Fibroblast of skin of abdomen (primary cell): ENCODE measurements at regions not wholly inside any gene's neighbourhood (a gene's known extent, or its start where the extent isn't known, plus 50 kb on each side); places are given as distances from the start of the nearest gene placed in this dataset.

Source experiments
- DNase-seq: peaks from one replicate; pipeline ENCODE4 v3.0.0-alpha.2; 2013

DNA sequence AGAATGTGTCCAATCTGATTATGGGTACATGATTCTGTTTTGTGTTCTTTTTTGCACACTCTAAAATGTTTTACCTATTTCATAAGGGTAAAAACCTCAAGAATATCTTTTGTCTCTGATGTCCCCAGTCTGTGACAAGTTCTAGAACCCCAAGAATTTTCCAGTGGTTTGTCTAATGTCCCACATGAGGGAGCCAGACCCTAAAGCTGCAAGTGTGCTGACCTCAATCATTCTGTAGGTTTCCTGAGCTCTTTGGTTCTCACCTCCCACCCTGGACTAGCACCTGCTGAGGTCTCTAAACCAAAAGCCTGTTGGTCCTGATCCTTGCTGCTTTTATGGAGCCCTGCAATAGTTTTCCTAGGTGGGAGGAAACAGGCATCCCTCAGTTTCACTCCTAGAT, 149.8 kb upstream of the MPPED2 start:
- DNase-seq, result no peak

DNA sequence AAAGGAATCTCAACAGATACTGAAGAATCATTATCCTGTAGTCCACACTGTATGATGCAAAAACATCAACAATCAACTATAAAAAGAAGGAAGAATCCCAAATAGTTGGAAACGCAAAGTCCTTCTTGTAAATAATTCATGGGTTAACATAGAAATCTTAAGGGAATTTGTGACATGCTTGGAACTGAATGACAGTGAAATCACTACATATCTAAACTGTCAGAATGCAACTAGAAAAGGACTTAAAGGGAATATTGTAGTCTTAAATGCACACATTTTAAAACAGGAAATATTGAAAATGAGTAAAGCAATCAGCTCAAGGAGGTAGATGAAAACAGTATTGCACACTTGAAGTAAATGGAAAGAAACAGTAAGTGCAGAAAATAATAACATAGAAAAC, 147.6 kb upstream of the MPPED2 start:
- no peak for DNase-seq

DNA sequence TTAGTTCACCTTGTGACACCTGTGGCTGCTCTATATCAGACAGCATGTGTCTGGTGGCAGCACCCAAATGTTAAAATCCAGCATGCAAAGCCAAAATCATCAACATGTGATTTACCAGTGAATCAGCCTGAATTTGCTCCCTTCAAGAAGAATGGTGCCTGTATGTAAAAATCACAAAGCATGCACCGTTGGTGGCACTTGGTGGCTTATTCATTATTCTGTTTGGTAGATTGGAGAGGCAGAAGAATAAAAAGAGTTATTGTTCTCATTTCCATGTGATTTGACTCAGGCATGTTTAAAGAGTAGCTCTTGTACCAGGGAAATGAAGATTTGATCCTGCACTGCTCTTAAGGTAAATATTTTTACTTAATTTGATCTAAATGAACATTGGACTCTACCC, 143.9 kb upstream of the MPPED2 start:
- no peak for DNase-seq

DNA sequence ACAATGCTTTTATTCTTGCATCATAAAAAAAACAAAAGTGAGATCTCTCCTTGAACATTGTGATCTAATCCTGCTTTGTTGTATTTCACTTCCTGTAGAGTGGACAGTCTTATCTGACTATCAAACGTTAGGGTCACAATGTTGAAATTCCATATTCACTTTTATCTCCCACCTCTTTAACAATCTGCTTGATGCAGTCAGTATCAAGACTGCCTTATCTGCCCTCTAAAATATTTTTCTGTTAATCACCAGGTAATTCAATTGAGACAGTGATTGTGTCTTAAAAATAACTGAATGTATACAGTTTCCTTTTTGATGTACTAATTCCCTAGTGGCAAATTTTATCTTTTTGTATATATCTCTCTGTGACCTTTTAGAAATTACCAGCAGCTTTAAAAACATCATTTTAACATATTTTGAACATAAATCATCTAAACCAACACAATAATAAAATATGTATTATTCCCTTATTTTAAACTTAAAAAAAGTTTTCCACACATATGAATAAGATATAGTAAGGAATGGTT, 143.1 kb upstream of the MPPED2 start:
- DNase-seq, result no peak

DNA sequence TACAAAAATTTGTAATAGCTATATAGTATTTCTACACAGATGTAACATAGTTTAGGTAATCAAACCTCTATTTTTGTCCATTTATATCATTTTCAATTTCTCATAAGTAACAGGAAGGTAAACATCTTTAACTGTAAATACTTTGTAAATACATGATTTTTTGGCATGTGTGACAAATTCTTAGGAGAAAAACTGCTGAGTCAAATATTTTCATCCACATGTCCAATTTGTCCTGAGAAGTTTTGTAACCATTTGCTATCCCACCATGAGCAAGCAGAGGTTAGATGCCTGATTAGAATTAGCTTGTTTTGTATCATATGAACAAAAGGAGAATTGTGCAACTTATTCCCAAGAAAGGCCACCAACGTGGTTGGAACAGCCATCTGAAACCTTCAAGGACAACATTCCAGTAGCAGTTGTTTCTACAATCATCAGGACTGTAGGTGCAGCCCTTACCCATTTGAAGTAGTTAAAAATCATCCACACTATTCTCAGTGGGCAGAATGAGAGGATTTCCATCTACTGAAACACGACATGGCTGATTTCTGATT, 139.6 kb upstream of the MPPED2 start:
- DNase-seq, result no peak

DNA sequence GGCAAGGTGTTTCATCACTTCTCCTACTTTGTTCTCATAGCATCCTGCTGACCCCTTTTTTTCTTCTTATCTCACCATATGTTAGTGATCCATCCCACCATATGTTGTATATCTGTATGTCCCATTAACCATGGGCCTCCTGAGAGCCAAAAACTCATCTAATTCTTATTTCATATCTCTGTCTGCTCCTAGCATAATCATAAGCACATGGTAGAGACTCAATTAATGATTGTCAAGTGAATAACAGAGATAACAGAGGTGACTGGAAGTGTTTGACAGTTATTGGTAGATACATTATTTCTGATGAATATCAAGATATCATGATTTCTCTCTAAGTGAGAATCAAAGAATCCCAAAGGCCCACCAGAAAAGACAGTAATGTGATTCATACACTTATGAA, 138.1 kb upstream of the MPPED2 start:
- DNase-seq, result no peak

DNA sequence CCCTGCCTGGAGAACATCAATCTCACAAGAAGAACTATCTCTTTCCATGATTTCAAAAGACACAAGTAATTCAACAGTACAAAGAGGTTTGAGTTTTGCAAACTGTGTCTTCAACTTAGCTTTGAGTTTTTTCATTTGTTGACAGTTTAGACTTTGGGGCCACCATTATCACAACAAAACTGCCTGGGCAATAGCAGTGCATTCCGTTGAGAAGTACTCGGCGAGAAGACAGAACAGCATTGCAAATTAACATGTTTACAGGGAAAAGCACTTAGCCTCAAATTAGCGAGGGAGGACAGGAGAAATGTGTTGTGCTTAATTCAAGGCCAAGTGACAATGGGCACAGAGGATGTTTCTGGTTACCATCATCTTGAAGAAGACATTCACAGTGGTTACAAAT, 133.2 kb upstream of the MPPED2 start:
- no peak for DNase-seq

DNA sequence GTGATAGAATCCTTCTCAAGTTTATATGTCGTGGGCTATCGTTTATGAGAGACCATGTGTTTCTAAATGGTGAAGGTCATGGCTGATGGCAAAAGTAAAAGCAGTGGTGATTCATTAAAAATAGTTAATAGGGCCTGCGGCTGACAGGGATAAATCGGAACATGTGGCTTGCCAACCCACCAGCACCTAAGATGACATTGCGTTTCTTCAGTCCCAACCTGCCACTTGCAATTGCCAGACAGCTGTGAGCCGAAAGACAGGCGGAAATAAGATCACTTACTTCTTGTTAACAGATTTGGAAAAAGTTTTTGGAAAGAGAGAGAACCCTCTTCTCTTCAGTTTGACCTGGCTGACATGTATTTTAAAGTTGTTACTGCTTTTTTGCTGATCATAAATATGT, 131.5 kb upstream of the MPPED2 start:
- DNase-seq, result no peak

DNA sequence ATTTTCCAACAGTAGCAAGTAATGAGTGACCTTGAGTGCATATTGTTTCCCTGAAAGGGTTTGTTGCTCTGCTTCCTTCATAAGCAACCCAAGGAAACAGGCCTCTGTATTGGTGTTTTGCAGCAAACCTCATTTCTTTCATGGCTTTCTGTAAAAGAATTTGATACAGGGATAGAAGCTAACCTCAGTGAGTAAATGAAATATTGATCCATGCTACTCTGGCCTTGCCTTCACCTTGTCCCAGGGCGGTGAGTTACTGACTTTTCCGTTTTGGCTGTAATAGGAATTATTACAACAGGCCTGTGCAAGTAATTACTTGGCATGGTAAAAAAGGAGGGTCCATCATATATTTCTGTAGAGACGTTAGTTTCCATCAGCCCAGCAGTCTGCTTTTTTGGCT, 130.9 kb upstream of the MPPED2 start:
- DNase-seq, result no peak

DNA sequence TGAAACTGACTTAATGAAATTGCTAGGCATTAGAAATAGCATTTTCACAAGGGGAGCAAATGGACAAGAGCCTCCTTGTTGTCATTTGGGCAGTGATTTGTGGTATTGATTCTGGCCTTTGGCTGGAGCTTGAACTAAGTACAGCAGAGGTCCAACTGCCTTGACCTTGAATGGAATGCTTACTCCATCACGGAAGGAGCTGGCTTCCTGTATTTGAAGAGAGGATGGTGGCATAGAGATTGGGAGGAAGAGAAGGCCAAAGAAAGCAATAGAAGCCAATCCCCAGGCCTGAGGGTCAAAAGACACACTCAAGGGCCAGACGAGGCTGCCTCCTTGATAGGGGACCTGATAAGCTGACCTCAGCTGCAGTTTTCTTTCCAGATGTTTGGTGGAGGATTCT, 126.6 kb upstream of the MPPED2 start:
- no peak for DNase-seq

DNA sequence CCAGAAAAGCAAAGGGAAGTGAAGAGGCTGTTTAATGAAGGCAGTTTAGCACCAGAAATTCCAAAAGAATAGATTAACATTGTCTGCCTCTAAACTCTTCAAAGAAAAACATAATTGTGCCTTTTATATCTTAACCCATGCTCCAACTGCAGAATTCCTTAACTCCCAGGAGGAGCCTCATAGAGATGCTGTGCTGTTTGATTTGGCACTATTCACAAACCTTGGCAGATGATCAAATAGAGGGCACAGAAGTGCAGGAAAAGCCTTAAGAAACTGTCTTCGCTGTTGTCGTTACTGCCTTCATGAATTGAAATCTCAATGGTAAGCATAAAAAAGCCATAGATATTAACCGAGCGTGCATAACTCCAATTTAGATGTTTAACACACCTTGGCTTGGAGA, 124.1 kb upstream of the MPPED2 start:
- peak; percentile 3 for DNase-seq

DNA sequence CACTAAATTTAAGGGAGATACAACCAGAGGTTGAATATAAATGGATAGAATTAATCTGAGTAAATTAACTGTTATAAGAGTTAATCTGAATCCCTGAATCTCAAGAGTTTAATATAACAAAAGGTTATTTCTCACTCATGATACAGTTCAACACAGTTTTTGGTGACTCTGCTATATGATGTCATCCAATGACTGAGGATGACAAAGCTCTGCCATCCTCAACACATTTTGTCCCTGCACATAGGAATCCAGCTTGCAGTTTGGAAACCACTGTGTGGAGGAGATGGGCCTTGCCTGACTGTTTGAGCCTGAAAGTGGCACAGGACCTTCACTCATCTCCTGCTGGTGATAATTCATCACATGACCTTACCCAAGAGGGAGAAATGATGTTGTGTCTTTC, 121.0 kb upstream of the MPPED2 start:
- no peak for DNase-seq

DNA sequence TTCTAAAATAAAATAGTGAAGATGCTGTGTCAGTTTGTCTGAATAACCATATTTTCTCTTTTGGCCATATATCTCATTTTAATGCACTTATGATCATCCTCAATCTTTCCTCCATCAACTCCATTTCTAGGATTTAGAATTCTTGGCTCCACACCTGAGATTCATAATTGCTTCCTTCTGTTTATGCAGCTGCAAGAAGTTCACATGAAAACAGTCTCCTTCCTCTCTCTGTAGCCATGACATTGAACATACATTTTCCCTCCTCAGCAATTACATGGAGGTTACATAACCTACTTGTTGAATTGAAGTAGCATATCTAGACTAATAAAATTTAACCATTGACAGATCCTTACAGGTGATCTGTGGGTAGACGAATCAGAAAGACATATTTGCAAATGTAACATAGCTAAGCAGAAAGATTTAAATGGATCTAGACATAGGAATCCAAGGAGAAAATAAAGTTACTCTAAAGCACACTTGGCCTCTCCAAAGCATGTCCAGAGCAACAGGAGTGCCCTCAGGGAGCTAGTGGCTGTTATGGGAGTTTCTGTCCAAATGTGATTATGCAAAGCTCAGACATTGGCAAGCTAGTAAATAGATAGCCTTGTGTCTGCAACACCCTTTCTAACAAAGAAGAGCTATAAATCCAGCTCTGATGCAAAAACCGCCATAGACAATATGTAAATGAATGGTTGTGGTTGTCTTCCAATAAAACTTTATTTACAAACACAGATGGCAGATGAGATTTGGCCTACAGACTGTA, 119.9 kb upstream of the MPPED2 start:
- no peak for DNase-seq

DNA sequence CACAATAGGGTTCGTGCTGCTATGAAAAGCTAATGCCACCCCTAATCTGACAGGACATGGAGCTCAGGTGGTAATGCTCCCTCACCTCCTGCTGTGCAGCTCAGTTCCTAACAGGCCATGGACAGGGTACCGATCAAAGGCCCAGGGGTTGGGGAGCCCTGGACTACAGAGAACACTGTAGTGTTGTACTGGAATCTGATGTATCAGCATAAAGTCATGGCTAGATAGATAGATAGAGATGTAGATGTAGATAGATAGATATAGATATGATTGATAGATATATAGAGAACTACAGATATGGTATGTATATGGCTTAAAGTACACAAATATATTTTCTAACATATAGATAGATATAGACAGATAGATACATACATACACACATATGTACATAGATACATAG, 112.3 kb upstream of the MPPED2 start:
- no peak for DNase-seq

DNA sequence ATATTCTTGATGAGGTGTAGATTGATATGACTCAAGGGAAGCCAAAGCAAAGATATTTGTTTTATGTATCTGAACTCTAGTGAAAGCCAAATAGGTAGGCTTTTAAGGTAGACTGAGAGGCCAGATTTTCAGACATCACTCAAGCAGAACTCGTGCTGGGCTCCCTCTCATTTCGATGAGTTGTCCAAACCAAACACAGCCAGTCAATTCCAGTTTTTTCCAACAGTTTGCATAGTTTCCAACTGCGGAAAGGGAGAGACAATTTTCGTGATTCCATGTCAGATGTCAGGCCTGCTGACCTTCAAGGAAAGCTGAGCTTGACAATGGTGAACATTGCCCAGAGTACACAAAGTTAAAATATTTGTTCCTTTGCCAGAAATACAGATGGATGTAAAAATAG, 110.9 kb upstream of the MPPED2 start:
- DNase-seq, result no peak

DNA sequence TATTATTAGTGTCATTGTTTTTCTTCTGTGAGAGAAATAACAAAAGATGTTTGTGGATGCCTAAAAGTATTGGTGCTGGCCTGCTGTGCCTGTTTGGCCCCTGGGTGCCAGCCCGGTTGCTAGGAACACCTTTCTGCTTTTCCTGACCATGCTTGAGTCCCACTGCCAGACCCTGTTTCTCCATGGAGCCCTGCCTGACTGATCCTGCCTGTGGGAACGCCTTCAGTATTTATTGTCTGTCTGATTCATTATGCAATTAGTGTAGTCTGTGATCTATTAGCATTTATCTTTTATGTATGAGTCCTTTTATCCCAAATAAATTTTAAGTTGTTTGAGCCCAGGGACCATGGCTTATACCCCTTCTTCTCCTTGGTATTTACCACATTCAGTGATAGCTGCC, 98.6 kb upstream of the MPPED2 start:
- DNase-seq, result no peak

DNA sequence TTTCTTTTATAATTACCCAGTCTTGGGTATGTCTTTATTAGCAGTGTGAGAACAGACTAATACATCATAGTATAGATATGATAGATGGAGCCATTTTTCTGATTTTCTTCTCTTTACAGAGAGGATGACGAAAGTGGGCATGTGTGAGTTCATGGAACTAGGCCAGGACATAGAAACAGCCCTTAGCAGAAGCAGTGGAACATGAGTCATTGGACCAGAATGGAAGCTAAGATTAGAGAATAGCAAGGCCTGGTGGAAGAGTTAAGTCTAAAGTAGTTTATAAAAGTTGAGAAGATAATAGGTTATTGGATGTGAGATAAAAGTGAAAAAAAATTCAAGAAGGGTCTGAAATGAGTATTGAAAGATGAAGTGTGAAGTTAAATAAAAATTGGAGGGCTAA, 97.0 kb upstream of the MPPED2 start:
- peak; percentile 35 for DNase-seq

DNA sequence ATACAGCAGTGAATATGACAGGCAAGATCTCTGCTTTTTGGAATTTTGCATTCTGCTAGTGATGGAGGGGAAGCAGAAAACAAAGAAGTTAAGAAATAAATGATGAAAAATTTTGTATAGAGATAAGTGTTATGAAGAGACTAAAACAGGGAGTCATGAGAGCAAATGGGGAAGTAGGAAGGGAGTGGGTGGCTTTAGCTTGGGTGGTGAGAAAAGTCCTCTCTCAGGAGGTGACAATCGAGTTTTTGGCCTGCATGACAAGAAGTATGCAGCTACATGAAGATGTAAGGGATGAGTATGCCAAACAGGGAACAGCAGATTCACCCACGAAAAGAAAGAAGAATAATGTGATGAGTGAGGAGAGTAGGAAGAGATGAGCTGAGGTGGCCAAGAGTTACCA, 80.7 kb upstream of the MPPED2 start:
- DNase-seq, result no peak

DNA sequence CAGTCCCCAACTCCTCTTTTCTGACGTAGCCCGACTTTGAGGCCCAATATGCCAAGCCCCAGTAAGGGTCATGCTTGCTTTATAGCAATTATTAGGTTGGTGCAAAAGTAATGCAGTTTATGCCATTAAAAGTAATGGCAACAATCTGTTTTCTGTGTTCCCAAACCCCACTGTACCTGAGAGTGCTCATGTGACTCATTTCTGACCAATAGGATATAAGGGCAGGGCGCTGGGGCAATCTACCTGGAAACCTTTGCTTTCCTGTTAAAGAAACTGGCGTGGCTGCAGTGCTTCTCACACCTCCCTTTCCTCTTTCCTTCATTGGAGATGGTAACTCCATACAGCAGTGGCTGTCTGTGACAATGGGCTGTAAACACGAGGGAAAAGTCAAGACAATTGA, 78.9 kb upstream of the MPPED2 start:
- DNase-seq, result no peak

DNA sequence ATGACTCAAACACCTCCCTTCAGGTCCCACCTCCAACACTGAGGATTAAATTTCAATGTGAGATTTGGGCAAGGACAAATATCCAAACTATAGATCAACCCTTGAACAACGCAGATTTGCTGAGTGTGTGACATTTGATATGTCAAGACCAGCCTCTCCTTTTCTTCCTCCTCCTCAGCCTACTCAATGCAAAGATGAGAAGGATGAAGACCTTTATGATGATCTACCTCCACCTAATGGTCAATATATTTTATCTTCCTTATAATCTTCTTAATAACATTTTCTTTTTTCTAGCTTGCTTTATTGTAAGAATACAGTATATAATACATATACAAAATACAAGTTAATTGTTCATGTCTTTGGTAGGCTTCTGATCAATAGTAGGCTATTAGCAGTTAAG, 67.5 kb upstream of the MPPED2 start:
- DNase-seq, result no peak

DNA sequence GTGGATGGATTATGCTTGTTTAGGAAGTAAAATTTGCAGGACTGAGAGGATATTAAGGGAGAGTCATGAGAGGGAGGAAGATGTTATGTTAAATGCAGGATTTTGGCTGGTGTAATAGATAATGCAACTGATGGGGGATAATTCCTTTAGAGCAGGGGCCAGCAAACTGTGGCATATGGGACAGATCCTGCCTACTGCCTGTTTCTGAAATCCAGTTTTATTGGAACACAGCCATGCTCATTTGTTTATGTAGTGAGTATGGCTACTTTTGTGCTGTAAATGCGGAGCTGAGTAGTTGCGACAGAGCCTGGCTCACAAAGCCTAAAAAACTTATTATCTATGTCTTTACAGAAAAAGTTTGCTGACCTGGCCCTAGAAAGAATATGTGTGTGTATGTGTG, 66.6 kb upstream of the MPPED2 start:
- no peak for DNase-seq

DNA sequence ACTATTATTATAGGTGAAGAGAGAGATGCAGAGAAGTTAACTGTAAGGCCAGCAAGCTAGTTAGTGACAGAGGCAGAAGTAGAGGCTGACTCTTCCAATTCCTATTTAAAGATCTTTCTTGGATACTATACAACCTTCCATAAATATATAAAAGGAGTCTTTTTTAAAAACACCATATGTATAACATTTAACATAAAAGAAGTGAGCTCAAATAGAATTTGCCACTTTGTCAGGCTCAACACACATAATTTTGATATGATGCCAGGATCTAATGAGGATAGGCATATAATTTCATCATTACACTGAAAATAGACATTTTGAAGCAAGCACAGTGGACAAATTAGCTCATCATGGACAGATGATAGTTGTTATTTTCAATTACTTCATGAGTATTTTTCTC, 64.1 kb upstream of the MPPED2 start:
- DNase-seq, result no peak
